Mammary epithelial cell (primary cell): ENCODE measurements at regions not wholly inside any gene's neighbourhood (a gene's known extent, or its start where the extent isn't known, plus 50 kb on each side); places are given as distances from the start of the nearest gene placed in this dataset.

Experiments used
- EZH2 ChIP-seq: IDR thresholded peaks from 2 replicates; pipeline ENCODE4 v1.6.1; 2012; ENCODE audit warnings: low read length, inconsistent platforms, borderline replicate concordance
- TF ChIP-seq, protein P1 (sequence below), 2 donors: IDR thresholded peaks in 1 of 2; conservative IDR thresholded peaks in 1 of 2; 2 replicates each; pipeline ENCODE4 v1.5.1; 2011 to 2012; ENCODE audit warnings: inconsistent platforms in 2 of 2, low read length in 2 of 2, mild to moderate bottlenecking in 2 of 2, control low read depth in 1 of 2, low read depth in 1 of 2; ENCODE audit not compliant: insufficient read depth in 1 of 2; ENCODE audit errors: extremely low read depth in 1 of 2

DNA sequence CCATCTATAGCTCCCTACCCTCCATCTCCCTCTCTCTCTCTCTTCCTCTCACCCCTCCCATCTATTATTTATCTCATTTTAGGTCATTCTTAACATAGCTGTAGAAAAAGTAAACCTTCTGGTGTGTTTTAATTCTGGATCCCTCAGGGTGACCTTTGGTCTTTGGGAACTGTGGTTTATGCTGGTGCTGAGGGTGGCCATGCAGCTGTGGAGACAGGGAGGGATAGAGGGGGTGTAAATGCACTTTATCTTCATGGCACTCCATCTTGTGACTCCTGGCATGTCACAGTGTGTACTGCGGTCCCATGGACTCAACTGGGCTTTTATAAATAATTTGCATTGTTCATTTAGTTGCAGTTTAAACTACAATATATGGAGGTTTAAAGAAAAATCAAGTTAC lies 50.2 kb upstream of the RUNX1 start:
- TF ChIP-seq, protein P1, sequence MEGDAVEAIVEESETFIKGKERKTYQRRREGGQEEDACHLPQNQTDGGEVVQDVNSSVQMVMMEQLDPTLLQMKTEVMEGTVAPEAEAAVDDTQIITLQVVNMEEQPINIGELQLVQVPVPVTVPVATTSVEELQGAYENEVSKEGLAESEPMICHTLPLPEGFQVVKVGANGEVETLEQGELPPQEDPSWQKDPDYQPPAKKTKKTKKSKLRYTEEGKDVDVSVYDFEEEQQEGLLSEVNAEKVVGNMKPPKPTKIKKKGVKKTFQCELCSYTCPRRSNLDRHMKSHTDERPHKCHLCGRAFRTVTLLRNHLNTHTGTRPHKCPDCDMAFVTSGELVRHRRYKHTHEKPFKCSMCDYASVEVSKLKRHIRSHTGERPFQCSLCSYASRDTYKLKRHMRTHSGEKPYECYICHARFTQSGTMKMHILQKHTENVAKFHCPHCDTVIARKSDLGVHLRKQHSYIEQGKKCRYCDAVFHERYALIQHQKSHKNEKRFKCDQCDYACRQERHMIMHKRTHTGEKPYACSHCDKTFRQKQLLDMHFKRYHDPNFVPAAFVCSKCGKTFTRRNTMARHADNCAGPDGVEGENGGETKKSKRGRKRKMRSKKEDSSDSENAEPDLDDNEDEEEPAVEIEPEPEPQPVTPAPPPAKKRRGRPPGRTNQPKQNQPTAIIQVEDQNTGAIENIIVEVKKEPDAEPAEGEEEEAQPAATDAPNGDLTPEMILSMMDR (conservative IDR thresholded peaks at IDR 0.05 in 1 of 2, IDR thresholded peaks at IDR 0.05 in 1 of 2; ENCODE audit: extremely low read depth in 1 of 2, insufficient read depth in 1 of 2, low read depth in 1 of 2, low read length in 2 of 2): no peak
- TF ChIP-seq EZH2: no peak
